ENCODE measurements at regions not wholly inside any gene's neighbourhood (a gene's known extent, or its start where the extent isn't known, plus 50 kb on each side); places are given as distances from the start of the nearest gene placed in this dataset.

DNA sequence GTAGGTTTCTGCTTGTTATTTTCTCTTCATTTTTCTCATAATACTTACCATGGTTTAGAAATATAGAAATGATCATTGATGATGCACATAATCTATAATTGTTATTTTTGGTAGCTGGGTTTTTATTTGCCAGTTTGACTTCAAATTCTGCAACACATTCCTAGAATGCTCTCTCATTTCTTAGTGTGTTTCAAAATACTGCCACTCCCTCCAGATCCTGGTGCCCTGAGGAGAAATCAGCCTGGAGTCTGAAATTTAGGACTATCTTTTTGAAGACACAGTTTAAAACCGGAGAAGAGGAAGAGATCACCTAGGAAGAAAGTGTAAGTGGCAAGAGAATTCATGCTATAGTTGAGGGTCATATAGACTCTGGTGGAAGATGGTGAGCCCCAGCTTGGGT is 57.5 kb downstream of the TAF11L14 start:
- TF ChIP-seq, protein P1, sequence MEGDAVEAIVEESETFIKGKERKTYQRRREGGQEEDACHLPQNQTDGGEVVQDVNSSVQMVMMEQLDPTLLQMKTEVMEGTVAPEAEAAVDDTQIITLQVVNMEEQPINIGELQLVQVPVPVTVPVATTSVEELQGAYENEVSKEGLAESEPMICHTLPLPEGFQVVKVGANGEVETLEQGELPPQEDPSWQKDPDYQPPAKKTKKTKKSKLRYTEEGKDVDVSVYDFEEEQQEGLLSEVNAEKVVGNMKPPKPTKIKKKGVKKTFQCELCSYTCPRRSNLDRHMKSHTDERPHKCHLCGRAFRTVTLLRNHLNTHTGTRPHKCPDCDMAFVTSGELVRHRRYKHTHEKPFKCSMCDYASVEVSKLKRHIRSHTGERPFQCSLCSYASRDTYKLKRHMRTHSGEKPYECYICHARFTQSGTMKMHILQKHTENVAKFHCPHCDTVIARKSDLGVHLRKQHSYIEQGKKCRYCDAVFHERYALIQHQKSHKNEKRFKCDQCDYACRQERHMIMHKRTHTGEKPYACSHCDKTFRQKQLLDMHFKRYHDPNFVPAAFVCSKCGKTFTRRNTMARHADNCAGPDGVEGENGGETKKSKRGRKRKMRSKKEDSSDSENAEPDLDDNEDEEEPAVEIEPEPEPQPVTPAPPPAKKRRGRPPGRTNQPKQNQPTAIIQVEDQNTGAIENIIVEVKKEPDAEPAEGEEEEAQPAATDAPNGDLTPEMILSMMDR (IDR thresholded peaks at IDR 0.05) = no peak
- TF ChIP-seq POLR2AphosphoS5 (IDR thresholded peaks at IDR 0.05; ENCODE audit: low read depth, low read length) = no peak
